NCI-H1092 (cell line): ENCODE measurements at regions not wholly inside any gene's neighbourhood (a gene's known extent, or its start where the extent isn't known, plus 50 kb on each side); places are given as distances from the start of the nearest gene placed in this dataset.
"Not testable (repeated sequence)": the region's sequence is repeated elsewhere in the genome, so short reads cannot be mapped to it uniquely, and the experiment has no call there.

Experiments used
- DNase-seq: peaks from one replicate; lab custom pipeline; 2025; lab: John Stamatoyannopoulos, UW

DNA sequence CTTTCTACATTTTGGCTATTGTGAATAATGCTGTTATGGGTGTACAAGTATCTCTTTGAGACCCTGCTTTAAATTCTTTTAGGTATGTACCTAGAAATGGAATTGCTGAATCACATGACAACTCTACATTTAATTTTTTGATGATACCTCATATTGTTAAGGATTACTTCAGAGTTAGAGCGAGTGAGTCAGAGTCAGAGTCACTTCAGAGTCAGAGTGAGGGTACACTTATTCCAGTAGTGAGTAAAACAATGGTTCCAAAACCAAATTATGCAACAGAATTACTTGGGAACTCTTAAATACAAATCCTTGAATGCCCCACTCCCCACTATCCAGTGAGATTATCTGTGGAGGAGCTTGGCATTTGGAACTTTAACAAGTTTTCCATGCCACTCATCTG lies 50.3 kb upstream of the SNRK start:
- DNase-seq, result no peak

DNA sequence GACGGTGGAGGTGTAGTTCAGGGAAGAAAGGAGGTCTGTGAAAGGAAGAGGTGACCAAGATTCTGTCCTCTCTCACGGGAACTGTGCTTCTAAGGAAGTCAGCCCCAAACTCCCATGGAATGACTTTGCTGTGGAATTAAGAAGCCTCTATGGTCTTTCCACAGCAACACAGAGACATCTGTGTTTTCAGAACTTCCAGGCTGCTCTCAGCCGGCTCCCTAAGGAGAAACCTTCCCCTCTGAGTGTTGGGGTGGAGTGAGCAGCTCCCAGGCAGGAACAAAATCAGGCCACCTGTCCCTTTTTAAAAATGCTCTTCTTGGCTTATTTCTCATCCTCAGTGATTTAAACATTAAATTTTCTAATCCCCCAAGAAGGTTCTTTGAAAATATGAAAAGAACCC lies 53.3 kb upstream of the SNRK start:
- no peak for DNase-seq

- no peak for DNase-seq
Observed at GRCh38 chr3:43231276-43232000, 54.9 kb upstream of the SNRK start.

DNA sequence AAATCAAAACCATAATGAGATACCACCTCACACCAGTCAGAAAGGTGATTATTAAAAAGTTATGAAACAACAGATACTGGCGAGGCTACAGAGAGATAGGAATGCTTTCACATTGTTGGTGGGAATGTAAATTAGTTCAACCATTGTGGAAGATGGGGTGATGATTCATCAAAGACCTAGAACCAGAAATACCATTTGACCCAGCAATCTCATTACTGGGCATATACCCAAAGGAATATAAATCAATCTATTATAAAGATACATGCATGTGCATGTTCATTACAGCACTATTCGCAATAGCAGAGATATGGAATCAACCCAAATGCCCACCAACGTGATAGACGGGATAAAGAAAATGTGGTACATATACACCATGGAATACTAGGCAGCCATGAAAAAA lies 56.5 kb upstream of the SNRK start:
- not testable (repeated sequence) for DNase-seq

- DNase-seq, result not testable (repeated sequence)
Observed at GRCh38 chr3:43227685-43228084, 58.7 kb upstream of the SNRK start.

DNA sequence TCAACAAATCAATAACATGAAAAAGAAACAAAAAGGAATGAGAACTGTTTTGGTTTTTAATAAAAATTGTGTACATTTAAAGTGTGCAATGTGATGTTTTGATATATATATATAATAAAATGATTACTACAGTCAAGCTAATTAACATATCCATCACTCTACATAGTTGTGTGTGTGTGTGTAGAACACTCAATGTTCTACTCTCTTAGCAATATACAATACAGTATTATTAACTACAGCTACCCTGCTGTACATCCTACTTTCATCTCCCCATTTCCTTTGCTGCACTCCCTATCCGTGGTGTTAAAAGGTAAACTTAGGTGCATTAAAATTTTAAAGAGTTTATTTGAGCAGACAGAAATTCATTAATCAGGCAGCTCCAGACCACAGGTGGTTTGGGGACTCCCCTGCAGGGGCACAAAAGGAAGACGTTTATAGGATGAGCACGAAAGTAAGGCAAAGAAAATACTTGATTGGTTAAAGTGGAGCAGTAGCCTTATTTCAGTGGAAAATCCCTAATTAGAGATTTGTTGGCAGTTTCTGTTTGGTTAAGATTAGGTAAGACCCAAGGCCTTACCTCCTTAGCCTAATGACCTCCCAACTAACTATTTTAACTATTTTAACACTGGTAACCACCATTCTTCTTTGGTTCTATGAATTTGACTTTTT lies 61.8 kb upstream of the SNRK start:
- no peak for DNase-seq

DNA sequence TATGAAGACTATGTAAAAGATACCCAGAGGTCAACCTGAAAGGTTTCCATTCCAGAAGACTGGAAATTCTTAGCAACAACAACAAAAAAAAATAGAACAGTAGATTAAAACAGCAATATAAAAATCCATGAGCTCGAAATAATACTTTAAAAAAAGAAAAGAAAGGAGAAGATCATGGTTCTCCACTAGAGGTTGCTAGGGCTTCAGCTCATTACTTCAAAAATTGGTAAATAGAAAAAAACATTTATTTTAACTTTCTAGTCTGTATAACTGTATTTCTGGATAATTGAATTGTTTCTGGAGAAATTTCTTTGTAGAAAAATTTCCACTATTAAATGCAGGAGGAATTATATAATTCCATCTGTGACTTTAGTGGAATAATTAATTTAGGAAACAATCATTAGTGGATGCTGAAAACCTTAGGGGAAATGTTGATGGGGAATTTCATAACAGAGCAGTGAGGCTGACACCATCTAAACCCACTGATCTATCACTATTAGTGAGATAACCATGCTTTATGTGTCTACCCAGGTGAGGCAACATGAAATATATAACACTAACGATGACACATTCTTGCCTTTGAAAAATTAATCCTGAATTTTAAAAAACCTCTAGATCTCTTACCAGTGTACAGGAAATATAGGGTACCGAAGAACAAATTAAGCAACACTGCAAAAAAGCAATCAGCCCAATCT lies 62.5 kb upstream of the SNRK start:
- DNase-seq, result no peak

DNA sequence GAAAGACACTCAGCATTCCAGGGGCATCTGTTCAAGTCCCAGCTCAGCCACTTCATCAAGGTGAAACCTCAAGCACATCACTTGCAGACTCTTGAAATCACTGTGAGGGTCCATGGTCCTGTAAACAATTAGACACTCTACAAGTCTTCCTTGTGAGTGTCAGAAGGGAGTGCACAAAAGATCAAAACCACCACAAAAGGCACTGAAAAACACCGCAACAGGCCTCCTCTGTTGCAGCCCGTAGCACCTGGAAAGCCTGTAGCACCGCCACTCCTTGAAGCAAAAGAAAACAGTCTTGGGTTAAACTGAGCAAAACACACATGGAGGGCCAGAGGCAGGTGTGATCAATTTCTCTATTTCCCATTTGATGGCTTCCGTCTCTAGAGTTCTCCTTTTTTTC lies 63.8 kb upstream of the SNRK start:
- no peak for DNase-seq

GRCh38 chr3:43221076-43221475 lies 65.3 kb upstream of the SNRK start:
- no peak for DNase-seq

DNA sequence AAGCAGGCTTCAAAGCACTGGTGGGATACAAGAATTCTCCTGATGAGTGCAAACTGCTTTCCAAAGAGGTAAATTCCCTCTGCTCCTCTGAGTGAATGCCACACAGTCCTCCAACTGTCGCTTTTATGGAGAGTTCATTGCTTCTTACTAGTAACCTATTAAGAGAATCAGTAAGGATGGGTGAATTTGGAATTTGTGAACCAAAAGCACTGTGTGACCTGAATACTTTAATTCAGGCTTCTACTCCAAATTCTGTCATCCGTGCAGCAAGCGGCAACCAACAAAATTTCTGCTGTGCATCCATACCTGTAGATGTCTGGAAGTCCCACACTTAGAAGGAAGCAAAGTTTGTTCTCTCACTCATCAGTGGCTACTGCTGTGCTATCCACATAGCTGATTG lies 66.7 kb upstream of the SNRK start:
- no peak for DNase-seq

- DNase-seq, result no peak
Observed at GRCh38 chr3:43218921-43219320, 67.4 kb upstream of the SNRK start.

DNA sequence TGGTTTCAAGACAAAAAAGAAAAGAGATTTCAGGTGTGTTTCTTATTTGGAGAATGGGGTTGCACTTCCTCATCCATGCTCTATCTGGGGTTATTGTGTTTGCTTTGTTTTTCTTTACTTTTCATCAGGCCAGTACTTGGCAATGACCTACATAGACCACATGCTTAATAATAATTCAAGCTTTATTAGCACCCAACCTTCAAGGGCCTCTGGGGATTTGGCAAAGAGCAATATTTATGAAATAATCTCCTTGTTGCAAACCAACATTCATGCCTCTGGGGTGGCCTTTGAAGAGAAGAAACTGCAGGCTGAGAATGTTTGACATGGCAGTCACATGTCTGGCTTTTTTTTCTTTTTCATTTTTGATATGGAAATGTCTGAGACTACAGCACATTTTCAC lies 68.2 kb upstream of the SNRK start:
- no peak for DNase-seq

DNA sequence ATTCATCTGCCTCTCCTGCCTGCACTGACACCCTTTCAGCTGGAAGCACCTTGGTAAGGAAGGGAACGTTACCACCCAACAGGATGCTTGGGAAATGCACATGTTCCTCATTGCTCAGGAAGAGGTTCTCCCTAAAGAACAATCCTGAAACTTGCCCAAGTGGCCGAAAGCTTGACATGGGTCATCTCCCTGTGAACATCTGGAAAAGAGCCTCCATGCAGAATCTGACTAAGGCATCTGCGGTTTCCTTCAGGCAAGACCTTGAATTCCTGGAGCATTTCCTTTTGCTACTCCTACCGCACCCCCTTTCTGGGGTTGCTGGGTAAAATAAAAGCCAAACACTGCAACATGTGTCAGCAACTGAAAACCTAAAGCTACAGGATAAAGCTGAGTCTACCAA lies 68.7 kb upstream of the SNRK start:
- DNase-seq, result no peak

DNA sequence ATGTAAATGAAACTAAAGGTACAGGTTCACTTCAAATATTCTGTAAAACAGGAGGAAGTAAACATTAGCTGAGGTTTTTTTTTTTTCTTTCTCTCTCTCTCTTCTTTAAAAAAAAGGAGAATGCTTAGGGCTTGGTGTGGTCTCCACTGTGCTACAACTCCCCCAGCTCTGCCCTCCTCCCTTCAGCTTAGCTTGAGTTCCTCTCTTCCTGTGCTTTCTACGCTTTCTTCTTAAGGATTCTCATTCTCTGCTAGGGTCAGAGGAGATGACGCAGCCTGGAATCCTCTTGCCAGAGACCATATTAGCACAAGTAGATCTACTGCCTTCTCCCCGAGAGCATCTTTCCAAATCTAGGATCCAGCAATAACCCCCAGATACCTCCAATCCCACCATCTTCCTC lies 69.1 kb upstream of the SNRK start:
- no peak for DNase-seq

DNA sequence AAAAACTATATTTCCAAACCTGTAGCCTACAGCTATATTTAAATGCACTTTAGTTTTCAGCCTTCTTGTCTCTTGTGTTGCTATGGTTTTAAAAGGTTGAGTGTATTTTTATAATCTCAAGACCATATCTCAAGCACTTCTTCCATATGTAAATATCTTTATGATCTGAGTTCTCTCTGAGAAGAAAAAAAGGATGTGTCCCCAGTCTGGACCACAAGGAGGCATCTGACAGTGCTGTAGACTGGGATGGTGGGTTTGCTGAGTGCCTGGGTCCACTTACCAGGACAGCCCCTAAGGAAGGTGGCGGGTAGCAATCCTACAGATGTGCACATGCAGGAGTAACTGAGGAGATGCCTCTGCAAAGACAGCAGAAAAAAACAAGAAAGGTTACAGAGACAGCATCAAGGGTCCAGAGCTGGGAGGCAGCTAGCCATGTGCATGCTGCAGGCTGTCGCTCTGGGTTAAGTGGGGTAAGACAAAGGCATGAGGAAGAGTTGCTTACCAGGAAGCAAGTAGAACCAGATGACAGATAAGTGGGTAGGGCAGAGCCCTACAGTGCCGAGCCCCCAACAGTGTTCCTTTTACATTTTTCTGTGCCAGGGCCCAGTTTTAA lies 70.6 kb upstream of the SNRK start:
- DNase-seq, result no peak

- no peak for DNase-seq
Observed at GRCh38 chr3:43215138-43215537, 71.2 kb upstream of the SNRK start.

GRCh38 chr3:43214616-43215015 lies 71.7 kb upstream of the SNRK start:
- no peak for DNase-seq

DNA sequence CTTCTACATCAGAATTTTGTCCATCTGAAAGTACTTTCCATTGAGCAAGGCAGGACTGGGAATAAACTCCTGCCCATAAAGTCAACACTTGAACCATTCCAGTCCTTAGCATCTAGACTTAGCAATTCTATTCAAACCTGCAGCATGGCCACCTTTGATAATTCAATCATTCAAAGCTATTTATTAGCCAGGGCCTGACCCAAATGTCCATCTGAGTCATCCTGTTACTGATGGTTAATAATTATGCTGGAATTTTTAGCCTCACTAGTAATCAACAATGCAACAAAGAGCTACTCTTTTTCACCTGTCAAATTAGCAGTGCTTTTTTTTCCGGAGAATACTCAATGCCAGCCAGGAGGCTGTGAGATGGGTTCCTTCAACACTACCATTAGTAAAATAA lies 72.7 kb upstream of the SNRK start:
- DNase-seq, result no peak

- DNase-seq, result no peak
Observed at GRCh38 chr3:43212914-43213611, 73.3 kb upstream of the SNRK start.

- no peak for DNase-seq
Observed at GRCh38 chr3:43211681-43212080, 74.7 kb upstream of the SNRK start.

GRCh38 chr3:43210049-43211027 lies 76.0 kb upstream of the SNRK start:
- DNase-seq, result no peak
